ENCODE measurements at regions not wholly inside any gene's neighbourhood (a gene's known extent, or its start where the extent isn't known, plus 50 kb on each side); places are given as distances from the start of the nearest gene placed in this dataset.
"Not testable (repeated sequence)": the region's sequence is repeated elsewhere in the genome, so short reads cannot be mapped to it uniquely, and the experiment has no call there.

DNA sequence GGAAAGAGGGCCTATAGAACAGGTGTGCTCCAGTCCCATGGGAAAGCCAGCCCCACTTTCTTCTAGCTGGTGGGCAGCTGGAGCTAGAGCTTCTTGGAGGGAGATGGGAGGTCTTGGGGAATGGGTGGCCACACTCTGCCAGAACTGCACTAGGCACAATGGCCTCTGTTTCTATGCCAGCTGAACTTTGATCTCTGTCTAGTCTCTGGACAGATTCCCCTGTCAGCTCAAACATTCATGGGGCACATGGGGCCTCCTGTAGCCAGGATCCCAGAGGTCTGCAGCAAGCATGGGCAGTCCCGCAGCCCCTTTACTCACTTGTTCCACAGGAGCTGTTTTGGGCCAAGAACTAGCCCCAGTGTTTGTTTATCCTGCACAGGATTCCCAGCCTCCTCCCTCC, 591.3 kb upstream of the HS3ST5 start:
- no peak for DNase-seq

DNA sequence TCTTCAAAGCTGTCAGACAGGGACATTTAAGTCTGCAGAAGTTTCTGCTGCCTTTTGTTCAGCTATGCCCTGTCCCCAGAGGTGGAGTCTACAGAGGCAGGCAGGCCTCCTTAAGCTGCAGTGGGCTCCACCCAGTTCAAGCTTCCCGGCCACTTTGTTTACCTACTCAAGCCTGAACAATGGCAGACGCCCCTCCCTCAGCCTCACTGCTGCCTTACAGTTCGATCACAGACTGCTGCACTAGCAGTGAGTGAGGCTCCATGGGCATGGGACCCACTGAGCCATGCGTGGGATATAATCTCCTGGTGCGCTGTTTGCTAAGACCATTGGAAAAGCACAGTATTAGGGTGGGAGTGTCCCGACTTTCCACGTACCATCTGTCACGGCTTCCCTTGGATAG, 585.9 kb upstream of the HS3ST5 start:
- not testable (repeated sequence) for DNase-seq

DNA sequence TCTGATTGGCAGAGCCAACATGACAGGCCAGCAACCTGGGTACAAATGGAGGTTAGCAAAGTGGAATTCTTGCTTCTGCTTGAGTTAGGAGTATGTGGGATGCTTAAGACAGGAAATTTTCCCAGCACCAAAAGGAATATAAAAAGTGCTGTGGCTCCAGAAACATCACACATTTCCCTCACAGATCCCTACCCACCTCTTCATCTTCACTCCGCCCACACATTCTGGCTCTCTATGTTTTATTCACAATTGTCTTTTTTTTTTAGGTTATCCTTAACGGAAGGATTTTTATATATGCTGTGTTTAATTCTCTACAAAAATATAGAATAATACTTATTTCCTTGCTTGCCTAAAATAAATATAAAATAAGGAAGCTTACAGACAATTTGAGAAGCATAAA, 563.3 kb upstream of the HS3ST5 start:
- DNase-seq = no peak

DNA sequence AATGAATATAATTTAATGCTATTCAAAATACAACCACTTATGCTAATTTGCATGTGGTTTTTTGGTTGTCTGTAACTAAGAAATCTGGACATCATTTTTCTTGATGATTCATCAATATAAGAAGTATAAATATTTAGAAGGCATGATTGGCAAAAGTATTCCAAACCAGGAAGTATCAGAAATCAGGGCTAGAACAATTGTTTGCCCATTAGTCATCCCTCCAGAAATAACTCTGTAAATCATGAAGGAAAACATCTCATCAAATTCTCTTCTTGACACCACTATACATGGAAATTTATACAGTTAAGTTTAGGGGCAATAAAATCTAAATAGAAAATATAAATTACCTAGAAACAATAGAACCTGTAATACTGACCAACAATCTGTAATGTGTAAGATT, 554.7 kb upstream of the HS3ST5 start:
- DNase-seq = no peak

DNA sequence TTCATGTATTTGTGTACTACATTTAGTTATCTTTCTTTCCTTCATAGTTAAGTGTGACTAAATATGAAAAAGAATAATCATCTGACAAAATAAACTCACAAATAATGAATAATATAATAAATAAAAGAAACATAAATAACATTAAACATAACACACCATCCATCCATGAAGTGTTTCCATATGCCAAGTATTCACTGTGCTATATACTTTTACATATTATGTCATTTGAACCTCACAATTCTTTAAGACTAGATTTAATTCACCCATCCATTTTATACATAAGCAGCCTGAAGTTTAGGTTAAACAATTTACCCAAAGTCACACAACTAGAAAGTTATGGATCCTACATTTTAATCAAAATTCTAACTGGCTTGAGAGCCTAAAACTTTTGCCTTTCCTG, 549.4 kb upstream of the HS3ST5 start:
- DNase-seq = no peak

DNA sequence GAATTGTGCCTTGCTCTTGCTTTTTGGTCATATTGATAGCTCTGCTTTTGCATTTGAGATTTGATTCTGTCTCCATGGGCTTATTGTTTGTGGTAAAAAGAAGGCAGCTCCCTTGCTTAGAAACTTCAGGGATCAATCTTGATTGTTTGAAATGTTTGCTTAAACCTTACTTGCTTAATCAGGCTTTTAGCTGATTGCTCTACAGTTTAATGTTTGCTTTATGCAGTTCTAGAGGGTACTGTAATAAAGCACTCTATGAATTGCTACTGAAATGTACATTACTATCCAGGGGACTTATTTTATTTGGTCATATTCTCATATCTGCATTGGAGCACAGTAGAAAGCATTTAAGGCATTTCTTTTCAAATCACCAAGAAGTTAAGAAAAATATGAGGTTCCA, 545.4 kb upstream of the HS3ST5 start:
- DNase-seq = no peak

DNA sequence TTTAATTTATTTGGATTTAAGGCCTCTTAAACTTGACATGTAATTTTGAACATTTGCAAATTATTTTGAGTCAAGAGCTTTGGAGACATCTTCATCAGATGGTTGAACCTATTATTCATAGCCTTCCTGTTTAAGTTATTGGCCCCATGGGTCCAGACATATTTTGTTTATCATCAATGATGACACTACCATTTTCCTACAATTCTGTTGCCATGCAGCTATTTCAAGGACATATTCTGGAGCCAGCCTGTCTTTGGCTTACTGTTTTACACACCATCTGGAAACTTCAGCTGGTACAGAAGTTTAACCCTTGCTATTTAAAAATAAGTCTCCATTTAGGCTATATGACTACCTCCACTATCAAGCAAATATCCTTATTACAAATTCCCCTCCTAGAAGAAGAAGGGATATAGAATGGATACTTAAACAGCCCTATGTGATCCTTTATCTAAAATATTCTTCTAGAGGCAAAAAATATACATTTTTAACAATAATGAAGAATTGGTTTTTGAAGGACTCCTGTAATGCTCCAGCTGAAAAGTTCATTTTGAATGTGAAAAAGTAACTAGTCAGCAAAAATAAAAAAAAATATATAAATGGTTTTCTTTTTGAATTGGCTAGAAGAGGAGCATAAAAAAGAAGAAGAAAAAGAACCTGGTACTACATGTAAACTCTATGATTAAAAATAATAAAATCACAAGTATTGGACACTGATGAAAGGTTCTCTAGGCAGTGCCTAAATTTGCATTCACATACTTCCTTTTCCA, 544.0 kb upstream of the HS3ST5 start:
- no peak for DNase-seq

DNA sequence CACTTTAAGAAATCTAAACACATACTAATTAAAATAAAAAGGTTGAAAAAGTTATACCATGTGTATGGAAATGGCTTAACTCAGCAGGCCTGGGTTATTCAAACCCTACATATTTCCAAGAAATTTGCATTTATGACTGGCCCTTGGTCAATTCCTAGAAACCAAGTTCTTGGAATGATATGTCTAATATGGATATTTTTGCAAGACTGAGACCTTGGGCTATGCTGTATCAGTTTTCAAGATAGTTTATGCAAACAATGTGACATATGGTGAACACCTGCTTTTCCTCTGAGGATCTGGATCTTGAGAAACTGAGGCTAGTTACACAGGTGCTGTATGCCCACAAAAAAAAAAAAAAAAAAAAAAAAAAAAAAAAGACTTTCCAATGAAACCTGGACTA, 536.9 kb upstream of the HS3ST5 start:
- no peak for DNase-seq

DNA sequence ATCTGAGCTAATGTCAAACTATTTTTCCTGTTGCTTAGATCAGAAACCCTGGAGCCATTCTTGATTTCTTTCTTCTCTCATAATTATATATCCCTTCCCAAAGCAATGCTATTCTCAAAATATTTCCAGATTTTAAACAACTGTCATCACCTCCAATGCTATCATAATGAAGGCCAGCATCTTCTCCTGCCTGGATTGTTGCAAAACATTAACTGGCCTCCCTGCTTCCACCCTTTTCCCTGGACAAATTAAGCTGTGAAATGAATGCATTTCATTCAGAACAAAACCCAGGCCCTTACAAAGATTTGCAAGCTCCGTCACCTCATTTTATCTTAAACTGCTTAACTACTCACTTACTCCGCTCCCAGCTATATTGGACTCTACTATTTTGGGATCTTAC, 535.3 kb upstream of the HS3ST5 start:
- no peak for DNase-seq

DNA sequence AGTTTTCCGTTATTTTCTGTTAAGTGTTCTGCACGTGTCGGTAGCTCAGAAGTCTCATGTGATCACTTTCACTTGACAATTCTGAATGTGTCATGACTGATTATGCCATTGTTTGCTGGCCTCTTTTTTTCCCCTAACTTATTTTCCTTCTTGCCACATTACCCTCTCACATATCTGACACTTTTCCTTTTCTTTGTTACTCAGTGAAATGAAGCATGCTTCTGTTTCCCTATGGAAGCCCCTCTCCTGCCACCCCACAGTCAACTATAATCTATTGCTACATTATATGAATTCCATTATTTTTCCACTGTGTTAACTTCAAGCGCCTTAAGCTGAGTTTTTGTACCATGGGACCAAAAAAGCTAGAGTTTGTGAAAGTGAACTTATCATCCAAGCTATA, 531.6 kb upstream of the HS3ST5 start:
- DNase-seq = no peak

DNA sequence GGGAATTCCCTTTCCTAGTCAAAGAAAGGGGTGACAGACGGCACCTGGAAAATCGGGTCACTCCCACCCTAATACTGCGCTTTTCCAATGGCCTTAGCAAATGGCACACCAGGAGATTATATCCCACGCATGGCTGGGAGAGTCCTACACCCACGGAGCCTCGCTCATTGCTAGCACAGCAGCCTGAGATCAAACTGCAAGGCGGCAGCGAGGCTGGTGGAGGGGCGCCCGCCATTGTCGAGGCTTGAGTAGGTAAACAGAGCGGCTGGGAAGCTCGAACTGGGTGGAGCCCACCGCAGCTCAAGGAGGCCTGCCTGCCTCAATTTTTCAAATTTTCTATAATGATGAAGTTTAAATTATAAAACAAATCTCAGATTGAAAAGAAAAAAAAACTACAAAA, 522.7 kb upstream of the HS3ST5 start:
- not testable (repeated sequence) for DNase-seq

DNA sequence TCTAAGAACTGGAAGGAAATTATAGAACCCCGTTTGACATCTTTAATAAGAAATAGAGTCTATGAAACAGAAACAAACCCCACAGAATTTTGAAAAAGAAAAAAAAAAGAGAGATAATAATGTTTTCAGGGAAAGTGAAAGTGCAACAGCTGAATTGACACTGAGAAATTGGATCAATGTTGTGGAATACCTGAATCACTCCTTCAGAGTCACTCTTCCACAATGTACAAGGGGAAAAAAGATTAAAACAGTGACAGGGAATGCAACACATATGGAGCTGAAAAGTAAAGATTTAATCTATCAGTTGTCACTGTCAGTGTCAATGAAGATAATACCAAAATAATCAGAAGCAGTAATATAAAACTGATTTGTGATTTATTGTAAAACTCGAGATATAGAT, 520.8 kb upstream of the HS3ST5 start:
- no peak for DNase-seq

DNA sequence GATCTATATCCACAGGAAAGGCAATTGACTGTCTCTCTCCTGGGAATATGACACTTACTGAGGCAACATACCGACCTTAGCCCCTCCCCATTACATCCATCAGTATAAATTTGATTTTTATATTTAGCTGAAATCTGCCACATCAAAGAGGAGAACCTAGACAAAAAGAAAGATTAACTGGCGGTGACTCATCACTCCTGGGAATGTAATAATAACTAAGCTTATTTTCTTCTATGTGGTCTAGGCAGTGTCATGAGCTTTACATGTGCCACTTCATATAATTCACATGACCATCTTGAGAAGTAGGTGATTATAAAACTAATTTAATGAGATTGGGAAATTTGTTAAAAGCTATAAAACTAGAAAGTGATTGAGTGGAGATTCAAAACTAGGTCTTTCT, 520.0 kb upstream of the HS3ST5 start:
- no peak for DNase-seq

DNA sequence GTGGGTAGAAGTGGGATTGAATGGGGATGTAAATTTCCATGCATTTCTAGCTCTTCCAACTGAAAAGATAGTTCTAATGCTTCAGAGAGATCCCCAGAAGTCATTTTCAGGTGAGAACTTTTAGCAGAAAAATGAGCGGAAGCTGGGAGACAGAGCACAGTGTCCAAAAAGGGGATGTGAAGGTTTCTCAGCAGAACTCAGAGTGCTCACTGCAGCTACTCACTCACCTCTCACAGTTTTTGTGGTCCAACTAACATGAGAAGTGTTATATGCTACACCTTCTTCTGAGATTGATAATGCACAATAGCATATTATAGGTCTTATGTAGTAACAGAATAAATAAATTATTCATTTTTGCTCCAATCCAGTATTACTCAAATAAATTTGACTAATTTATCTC, 519.2 kb upstream of the HS3ST5 start:
- no peak for DNase-seq

DNA sequence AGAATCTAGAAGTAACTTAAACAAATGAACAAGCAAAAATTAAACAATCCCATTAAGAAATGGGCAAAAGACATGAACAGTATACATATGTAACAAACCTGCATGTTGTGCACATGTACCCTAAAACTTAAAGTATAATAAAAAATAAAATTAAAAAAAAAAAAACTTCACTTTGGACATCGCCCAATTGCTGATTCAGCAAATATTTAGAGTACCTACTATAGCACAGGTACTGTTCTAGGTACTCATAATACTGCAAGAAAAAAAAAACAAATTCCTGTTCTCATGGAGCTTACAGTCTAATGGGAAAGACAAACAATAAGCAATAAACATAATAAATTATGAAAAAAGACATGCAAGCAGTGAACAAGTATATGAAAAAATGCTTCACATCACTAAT, 501.5 kb upstream of the HS3ST5 start:
- DNase-seq = no peak

DNA sequence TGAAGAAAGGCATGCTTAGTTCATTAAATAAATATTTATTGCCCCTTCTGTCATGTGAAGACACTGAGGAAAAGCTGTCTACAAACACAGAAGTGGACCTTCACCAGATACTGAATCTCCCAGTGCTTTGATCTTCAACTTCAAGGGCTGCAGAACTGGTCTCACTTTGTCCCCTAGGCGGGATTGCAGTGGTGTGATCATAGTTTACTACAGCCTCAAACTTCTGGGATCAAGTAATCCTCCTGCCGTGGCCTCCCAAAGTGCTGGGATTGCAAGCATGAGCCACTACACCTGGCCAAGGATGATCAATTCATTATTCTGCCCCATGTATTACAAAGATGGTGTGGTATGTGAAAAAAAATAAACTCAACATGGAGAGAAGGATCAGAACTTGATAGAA, 496.2 kb upstream of the HS3ST5 start:
- DNase-seq = no peak

DNA sequence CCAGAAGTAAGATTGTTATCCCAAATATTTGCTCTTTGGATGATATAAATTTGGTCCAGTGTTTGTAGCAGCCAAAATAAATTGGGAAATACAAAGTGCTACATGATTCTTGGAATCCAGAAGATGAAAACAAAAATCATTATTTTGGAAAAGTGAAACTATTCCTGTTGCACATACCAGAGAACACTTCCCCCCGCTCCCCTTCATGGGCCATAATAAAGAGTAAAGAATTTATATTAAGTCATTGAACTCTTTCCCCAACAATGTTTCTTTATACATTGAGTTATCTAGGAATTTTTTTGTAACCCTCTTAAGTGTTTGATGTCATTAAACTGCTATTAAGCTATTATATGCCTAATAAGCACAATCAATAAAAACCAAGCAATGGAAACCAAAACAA, 490.4 kb upstream of the HS3ST5 start:
- no peak for DNase-seq

DNA sequence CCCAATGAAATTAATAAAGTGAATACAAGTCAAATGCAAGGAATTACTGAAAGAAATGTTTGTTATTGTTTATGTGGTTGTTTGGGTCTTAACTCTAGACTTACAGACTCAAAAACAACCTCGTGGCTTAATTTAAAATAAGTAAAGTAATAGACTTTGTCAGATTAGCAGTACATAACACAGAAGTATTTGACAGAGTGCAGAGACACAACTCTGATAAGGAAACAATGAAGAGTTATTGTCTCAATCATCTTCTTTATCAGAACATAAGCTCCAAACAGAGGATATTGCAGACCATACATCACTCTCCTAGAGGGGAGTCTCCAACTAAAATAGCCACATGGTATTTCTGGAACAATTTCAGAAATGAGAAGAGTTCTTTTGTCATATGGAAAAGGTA, 487.7 kb upstream of the HS3ST5 start:
- no peak for DNase-seq

DNA sequence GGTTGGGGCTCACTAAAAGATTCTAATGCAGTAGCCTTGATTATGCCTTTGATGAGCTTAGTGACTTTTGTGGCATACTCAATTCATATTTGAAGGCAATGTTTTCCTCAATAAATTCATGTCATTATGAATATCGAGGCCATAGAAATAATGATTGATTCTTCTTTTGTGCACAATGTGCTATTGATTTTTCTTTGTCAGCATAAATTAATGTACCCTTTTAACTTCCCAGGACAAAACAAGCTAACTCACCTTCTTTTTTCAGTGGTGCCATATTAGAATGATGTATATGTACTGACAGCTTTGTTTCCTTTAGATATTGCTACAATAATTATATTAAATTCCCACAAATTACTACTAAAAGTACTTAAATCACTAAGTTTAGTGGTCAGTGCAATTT, 484.3 kb upstream of the HS3ST5 start:
- no peak for DNase-seq

DNA sequence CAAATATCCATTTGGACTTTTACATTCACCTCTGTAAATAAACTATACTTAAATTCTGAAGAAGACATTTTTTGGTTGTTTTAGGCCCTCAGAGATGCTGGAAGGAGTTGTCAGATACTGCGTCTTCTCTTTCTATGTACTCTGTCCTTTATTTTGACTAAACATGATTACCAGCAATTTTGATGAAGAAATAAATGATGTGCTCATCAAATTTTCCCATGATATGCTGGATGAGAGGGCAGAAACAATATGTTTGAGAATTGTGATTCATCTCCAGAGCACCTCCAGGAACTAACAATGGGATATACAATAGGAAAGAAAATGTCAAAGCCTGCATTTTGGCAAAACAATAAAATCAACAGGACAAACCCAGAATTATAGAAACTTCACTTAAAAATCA, 481.6 kb upstream of the HS3ST5 start:
- DNase-seq = no peak

DNA sequence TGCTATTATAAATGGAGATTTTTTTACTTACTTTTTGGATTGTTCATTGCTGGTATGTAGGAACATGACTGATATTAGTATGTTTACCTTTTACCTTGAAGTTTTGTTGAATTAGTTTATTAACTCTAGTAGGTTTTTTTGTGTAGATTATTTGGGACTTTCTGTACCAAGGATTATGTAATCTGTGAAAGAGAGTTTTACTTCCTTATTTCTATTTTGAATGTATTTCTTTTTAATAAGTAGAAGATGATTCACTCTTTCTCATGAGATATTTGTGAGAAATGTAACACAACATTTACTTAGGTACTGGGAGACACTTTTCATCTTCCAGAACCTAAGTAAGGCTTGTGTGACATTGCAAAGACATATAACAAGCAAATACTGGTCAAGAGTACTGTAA, 473.9 kb upstream of the HS3ST5 start:
- DNase-seq = no peak

DNA sequence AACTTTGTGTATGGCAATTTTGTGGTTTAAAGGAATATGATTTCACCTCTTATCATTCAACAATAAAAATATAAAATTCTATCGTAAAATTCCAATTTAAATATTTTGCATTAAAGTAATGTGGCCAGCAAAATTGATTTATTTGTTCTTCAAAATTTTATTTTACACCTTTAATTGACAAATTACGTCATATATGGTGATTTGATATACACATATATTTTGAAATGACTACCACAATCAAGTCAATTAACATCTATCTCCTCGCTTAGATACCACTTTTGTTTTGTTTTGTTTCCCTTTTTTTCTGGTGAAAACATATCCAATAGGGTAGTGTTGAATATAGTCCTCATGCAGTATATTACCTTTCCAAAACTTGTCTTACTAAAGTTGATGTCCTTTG, 467.6 kb upstream of the HS3ST5 start:
- no peak for DNase-seq

DNA sequence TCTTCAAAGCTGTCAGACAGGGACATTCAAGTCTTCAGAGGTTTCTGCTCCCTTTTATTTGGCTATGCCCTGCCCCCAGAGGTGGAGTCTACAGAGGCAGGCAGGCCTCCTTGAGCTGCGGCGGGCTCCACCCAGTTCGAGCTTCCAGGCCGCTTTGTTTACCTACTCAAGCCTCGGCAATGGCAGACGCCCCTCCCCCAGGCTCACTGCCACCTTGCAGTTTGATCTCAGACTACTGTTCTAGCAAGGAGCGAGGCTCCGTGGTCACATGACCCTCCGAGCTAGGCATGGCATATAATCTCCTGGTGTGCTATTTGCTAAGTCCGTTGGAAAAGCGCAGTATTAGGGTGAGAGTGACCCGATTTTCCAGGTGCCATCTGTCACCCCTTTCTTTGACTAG, 462.6 kb upstream of the HS3ST5 start:
- not testable (repeated sequence) for DNase-seq

DNA sequence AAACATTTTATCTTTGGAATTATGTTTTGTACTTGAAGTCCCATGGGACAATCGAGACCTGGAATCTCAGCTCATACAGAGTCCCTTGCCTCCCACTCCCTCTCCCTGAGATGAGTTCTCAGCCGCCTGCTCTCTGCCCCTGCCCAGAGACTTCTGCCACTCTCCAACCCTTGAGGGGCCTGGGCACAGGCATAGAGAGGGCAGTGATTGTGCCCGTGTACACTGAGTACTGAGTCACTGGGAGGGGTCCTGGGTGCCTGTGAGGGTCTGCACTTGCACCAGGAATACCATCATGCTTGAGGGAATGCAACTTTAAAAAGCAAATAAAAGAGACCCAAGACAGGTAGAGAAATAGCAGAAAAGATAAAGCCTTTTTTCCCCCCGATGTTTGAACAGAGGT, 453.8 kb upstream of the HS3ST5 start:
- DNase-seq = no peak

DNA sequence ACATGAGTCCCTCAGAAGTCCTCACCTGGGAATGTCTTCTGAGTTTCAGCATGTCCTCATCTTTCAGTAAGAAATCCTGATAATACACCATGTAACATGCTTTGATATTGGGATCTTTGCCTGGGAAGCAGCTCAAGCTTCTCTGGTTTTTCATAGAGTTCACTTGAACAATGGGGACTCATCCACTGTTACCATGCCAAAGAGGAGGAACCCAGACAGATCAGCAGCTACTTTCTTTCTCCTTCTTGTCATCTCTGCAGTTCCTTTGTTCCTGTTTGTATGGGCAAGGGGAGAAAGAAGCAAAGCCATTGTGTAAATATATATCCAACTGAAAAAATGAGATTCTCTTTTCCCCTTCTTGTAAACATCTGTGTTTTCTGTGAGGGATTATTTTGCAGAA, 450.6 kb upstream of the HS3ST5 start:
- DNase-seq = no peak
